ENCODE measurements at regions not wholly inside any gene's neighbourhood (a gene's known extent, or its start where the extent isn't known, plus 50 kb on each side); places are given as distances from the start of the nearest gene placed in this dataset.

DNA sequence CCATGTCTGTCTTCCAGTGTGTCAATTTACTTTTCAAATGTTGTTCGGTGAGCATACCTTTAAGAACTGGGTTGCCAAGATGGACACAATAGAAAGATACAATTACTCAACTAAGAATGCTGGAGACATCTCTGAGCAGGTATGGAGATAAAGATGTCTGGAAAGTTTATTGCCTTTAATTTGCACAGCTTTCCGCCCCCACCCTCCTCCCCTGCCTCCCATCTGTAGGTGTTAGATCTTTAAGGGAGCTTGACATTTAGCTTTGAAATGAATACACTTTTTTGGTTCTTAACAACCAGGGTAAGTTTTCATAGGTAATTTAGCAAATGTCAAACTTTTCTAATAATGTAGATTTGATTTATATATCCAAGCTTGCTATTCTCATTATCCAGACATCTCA is 104.4 kb downstream of the BTBD3 start:
- DNase-seq (ENCODE audit: low spot score) = no peak

- DNase-seq (ENCODE audit: low spot score) = no peak
Measured at GRCh38 chr20:12023194-12023795, 105.6 kb downstream of the BTBD3 start.

- no peak for DNase-seq (ENCODE audit: low spot score)
Measured at GRCh38 chr20:12028771-12029170, 111.1 kb downstream of the BTBD3 start.

GRCh38 chr20:12030470-12030869 is 112.8 kb downstream of the BTBD3 start:
- no peak for DNase-seq (ENCODE audit: low spot score)

GRCh38 chr20:12036142-12036541 is 118.4 kb downstream of the BTBD3 start:
- DNase-seq (ENCODE audit: low spot score) = no peak

GRCh38 chr20:12037521-12037920 is 119.8 kb downstream of the BTBD3 start:
- no peak for DNase-seq (ENCODE audit: low spot score)

DNA sequence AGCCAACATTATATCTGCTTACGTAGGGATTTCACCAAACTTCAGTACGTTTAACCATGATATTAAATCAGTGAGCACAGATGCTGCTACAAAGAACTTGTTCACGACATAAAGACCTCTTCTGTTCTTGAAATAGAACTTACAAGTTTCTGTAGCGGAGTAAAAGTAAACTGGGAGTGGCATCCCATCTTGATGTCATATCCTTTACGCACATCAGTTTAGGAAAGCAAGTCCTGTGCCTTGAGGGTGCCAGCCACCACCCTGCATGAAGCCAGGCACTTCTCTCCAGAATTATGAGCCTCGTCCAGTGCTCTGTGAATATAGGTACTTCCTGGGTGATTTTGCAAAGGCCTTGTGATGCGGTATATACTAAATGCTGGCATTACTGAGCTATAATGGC is 122.6 kb downstream of the BTBD3 start:
- no peak for DNase-seq (ENCODE audit: low spot score)

- no peak for DNase-seq (ENCODE audit: low spot score)
Measured at GRCh38 chr20:12044969-12045368, 127.3 kb downstream of the BTBD3 start.

GRCh38 chr20:12047838-12048432 is 130.2 kb downstream of the BTBD3 start:
- no peak for DNase-seq (ENCODE audit: low spot score)

- DNase-seq (ENCODE audit: low spot score) = no peak
Measured at GRCh38 chr20:12049125-12049524, 131.4 kb downstream of the BTBD3 start.

DNA sequence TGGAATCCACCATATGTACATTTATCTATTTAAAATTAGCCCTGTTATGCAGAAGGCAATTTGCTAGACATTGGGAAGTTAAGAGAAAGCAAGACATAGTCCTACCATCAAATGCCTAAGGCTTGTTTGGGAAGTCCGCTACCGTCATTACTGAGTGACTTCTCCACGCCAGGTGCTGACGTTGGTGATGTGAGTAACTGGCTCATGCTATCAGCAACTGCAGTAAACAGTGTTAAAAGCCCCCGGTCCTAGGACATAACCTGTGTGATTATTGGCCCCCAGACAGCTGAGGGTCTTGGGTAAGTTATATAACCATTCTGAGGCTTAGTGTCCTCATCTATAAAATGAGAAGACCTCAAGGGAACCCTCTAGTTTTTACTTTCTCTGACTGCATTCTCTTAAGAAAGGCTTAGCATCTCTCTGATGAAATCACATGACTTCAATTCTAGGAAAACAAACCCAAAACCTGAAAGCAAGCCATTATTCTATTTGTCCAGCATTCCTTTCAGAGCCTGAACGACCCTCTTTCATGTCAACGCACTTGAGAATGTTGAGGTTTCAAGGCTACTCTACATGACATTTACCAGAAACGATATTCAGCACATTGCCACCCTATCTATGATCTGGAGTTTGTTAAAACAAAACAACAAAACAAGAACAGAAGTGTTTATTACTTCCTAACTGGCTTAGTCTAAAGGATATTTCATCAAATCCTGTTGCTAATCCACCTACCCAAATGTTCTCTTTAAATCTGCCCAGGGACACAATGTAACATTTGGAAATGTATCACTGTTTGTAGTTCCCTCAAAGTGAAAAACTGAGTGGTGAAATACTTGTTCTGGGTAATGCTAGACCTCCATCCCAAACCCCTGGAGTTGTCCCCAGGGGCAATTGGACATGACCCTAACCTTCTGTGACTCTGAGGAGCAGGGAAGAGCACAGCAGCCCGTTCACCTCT is 133.8 kb downstream of the BTBD3 start:
- DNase-seq (ENCODE audit: low spot score) = no peak

- no peak for DNase-seq (ENCODE audit: low spot score)
Measured at GRCh38 chr20:12053353-12053752, 135.7 kb downstream of the BTBD3 start.

GRCh38 chr20:12054556-12054955 is 136.9 kb downstream of the BTBD3 start:
- DNase-seq (ENCODE audit: low spot score) = no peak

DNA sequence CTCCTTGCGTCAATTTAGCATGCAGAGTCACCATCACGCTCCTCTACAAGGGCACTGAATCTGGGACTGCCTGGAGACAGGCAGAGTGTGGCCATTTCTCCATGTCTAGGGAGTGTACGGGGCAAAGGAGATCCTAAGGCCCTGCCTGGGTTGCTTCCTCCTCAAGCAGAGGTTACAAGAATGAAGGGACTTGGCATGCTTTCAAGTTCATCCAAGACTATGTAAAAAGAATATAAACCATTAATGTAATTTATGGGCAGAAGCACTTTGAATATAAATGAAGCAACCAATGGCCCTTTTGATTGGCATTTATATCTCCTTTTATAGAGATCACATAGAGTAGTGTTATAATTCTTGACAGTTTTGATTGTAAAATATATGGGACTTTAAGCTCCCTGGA is 137.5 kb downstream of the BTBD3 start:
- no peak for DNase-seq (ENCODE audit: low spot score)

- no peak for DNase-seq (ENCODE audit: low spot score)
Measured at GRCh38 chr20:12056839-12057238, 139.1 kb downstream of the BTBD3 start.

GRCh38 chr20:12057778-12058177 is 140.1 kb downstream of the BTBD3 start:
- no peak for DNase-seq (ENCODE audit: low spot score)

- no peak for DNase-seq (ENCODE audit: low spot score)
Measured at GRCh38 chr20:12058216-12058615, 140.5 kb downstream of the BTBD3 start.

- DNase-seq (ENCODE audit: low spot score) = no peak
Measured at GRCh38 chr20:12061466-12061865, 143.8 kb downstream of the BTBD3 start.

- no peak for DNase-seq (ENCODE audit: low spot score)
Measured at GRCh38 chr20:12063106-12063684, 145.5 kb downstream of the BTBD3 start.

GRCh38 chr20:12064540-12064939 is 146.8 kb downstream of the BTBD3 start:
- no peak for DNase-seq (ENCODE audit: low spot score)

DNA sequence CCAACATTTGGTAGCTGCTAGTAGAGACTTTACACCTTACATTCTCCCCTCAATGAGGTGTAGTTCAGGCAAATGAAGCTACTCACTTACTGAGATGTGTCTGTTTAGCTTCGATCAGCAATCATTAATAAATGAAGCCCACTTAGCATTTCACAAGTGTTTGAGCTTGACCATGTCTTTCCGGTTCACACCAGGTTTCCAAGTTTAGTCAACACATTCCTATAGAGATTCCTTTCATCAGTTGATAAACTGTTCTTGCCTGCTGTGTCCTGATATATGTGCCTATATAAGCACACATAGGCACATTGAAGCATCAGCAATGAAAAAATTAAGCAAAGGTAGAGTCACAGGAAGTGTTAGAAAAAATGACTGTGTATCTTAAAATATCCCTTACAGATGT is 150.0 kb downstream of the BTBD3 start:
- no peak for DNase-seq (ENCODE audit: low spot score)

DNA sequence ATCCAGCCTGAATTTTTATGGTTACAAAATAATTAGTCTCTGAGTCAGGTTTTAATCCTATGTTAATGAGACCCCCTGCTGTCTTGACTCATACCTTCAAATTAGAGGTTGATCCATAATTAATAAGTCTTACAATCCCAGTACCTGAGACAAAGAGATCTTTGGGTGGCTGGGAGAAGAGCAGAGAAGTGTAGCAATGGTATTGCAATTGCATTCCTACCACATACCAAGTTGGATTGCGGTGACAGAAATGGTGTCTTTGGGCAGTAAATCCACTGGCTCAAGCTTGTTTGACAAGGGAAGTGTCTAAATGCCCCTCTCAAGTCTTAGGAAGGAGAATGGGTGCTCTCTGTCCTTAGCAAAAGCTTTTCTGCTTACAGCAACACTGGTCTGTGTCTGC is 150.4 kb downstream of the BTBD3 start:
- DNase-seq (ENCODE audit: low spot score) = no peak

GRCh38 chr20:12069181-12069580 is 151.5 kb downstream of the BTBD3 start:
- no peak for DNase-seq (ENCODE audit: low spot score)
